HCT116 (cell line): ENCODE measurements at regions not wholly inside any gene's neighbourhood (a gene's known extent, or its start where the extent isn't known, plus 50 kb on each side); places are given as distances from the start of the nearest gene placed in this dataset.

Experiments
- ATAC-seq: fragments of 200-7000 bp; cut with Tn5 transposase; 2 replicates; pipeline ENCODE4 v1.9.1; 2020; ENCODE audit warnings: mild to moderate bottlenecking, moderate library complexity
- BruUV-seq: library from RNA; stranded (reverse); fragments of 400-500 nt; replicated peaks from 2 replicates; lab custom pipeline; 2021; lab: Mats Ljungman, UMichigan
- CTCF ChIA-PET: fragments of 300-600 bp; sonication (Branson Sonifier 250); formaldehyde crosslinking; loops from one replicate; lab custom pipeline; 2021; ENCODE audit warnings: antibody characterized with exemption; lab: Charles Lee
- POLR2A ChIA-PET: fragments of 300-600, 350-600 bp; sonication (Branson Sonifier 250); formaldehyde crosslinking; loops from one replicate; lab custom pipeline; 2021; ENCODE audit warnings: antibody characterized with exemption; lab: Charles Lee
- RAD21 ChIA-PET, 2 experiments: fragments of 300-600 bp; sonication (Branson Sonifier 250); formaldehyde crosslinking; loops; one replicate each; lab custom pipeline; 2023; ENCODE audit warnings: low total read pairs in 2 of 2; ENCODE audit not compliant: uncharacterized antibody in 2 of 2, unreplicated experiment in 2 of 2, low non-redundant PET in 1 of 2; lab: Charles Lee
- DNase-seq: peaks from one replicate; pipeline ENCODE4 v3.0.0-alpha.2; 2010; ENCODE audit warnings: low read depth, low spot score
- H2AFZ ChIP-seq: fragments of 200-600 bp; shearing (Covaris generic), sonication (generic); 2 replicates; pipeline ENCODE4 v1.6.1; 2017; ENCODE audit warnings: low read depth, mixed run types, mixed read lengths, antibody characterized with exemption, low read length; ENCODE audit not compliant: poor library complexity, severe bottlenecking
- H3K27ac ChIP-seq: 2 replicates; pipeline ENCODE4 v1.5.1; 2012; ENCODE audit warnings: low read depth, low read length
- H3K27me3 ChIP-seq: fragments of 200-600 bp; sonication (generic); 2 replicates; pipeline ENCODE4 v1.6.1; 2016; ENCODE audit warnings: mixed run types, low read length, mixed read lengths; ENCODE audit not compliant: insufficient read depth
- H3K36me3 ChIP-seq, 2 experiments: fragments of 200-500 bp in 1 of 2; fragments of 200-600 bp in 1 of 2; sonication (Bioruptor generic) in 1 of 2; sonication (generic) in 1 of 2; 2 replicates each; pipeline versions ENCODE4 v1.5.1 to v1.6.1; 2014 to 2016; ENCODE audit warnings: low read length in 2 of 2, inconsistent platforms in 1 of 2, mixed read lengths in 1 of 2, mixed run types in 1 of 2; ENCODE audit not compliant: insufficient read depth in 2 of 2, control insufficient read depth in 1 of 2
- H3K4me1 ChIP-seq, 2 experiments: fragments of 200-600 bp in 1 of 2; sonication (generic) in 1 of 2; 2 replicates each; pipeline versions ENCODE4 v1.5.1 to v1.6.1; 2012 to 2017; ENCODE audit warnings: low read length in 2 of 2, inconsistent platforms in 1 of 2, mild to moderate bottlenecking in 1 of 2, mixed read lengths in 1 of 2, mixed run types in 1 of 2, moderate library complexity in 1 of 2; ENCODE audit not compliant: insufficient read depth in 2 of 2, control insufficient read depth in 1 of 2
- H3K4me2 ChIP-seq: fragments of 200-600 bp; sonication (generic); 2 replicates; pipeline ENCODE4 v1.6.1; 2017; ENCODE audit warnings: mixed run types, low read length, mixed read lengths
- H3K4me3 ChIP-seq, 2 experiments: fragments of 200-600 bp in 1 of 2; sonication (generic) in 1 of 2; replicated peaks in 1 of 2; 2 replicates each; pipeline ENCODE4 v1.5.1; 2011 to 2016; ENCODE audit warnings: low read length in 2 of 2, control low read depth in 1 of 2, low read depth in 1 of 2, mild to moderate bottlenecking in 1 of 2, mixed read lengths in 1 of 2, mixed run types in 1 of 2
- H3K79me2 ChIP-seq: fragments of 200-600 bp; sonication (generic); 2 replicates; pipeline ENCODE4 v1.6.1; 2017; ENCODE audit warnings: mild to moderate bottlenecking, mixed run types, low read length, moderate library complexity, mixed read lengths; ENCODE audit not compliant: insufficient read depth
- H3K9ac ChIP-seq: fragments of 200-600 bp; sonication (generic); 2 replicates; pipeline ENCODE4 v1.6.1; 2016; ENCODE audit warnings: low read length, mixed read lengths
- H3K9me2 ChIP-seq: fragments of 200-600 bp; sonication (generic), shearing (Covaris generic); 2 replicates; pipeline ENCODE4 v1.6.1; 2017; ENCODE audit warnings: mixed run types, mild to moderate bottlenecking, moderate library complexity; ENCODE audit not compliant: insufficient read depth
- H3K9me3 ChIP-seq, 2 experiments: fragments of 200-500 bp in 1 of 2; fragments of 200-600 bp in 1 of 2; sonication (Bioruptor generic) in 1 of 2; sonication (generic) in 1 of 2; 2 replicates each; pipeline ENCODE4 v1.6.1; 2014 to 2017; ENCODE audit warnings: low read length in 2 of 2, mixed read lengths in 2 of 2, inconsistent platforms in 1 of 2, low read depth in 1 of 2, mild to moderate bottlenecking in 1 of 2, mixed run types in 1 of 2, moderate library complexity in 1 of 2; ENCODE audit not compliant: control insufficient read depth in 1 of 2, insufficient read depth in 1 of 2
- H4K20me1 ChIP-seq: fragments of 200-600 bp; sonication (generic), shearing (Covaris generic); 2 replicates; pipeline ENCODE4 v1.6.1; 2017; ENCODE audit warnings: mixed run types, mild to moderate bottlenecking, moderate library complexity; ENCODE audit not compliant: insufficient read depth
- ATF3 ChIP-seq: IDR thresholded peaks from 2 replicates; pipeline ENCODE4 v1.6.1; 2012
- CBX3 ChIP-seq: IDR thresholded peaks from 2 replicates; pipeline ENCODE4 v1.6.1; 2012; ENCODE audit warnings: low read depth
- CEBPB ChIP-seq: IDR thresholded peaks from 2 replicates; pipeline ENCODE4 v1.6.1; 2012; ENCODE audit warnings: low read depth
- EGR1 ChIP-seq: IDR thresholded peaks from 2 replicates; pipeline ENCODE4 v1.6.1; 2012; ENCODE audit warnings: low read depth
- ELF1 ChIP-seq: IDR thresholded peaks from 2 replicates; pipeline ENCODE4 v1.6.1; 2012; ENCODE audit warnings: low read depth, borderline replicate concordance
- EZH2 ChIP-seq: fragments of 200-600 bp; sonication (generic); IDR thresholded peaks from 2 replicates; pipeline ENCODE4 v1.6.1; 2017; ENCODE audit warnings: antibody characterized with exemption, mixed run types
- EZH2phosphoT487 ChIP-seq: fragments of 200-600 bp; IDR thresholded peaks from 2 replicates; pipeline ENCODE4 v1.6.1; 2018; ENCODE audit warnings: antibody characterized with exemption, borderline replicate concordance
- JUND ChIP-seq: IDR thresholded peaks from 2 replicates; pipeline ENCODE4 v1.6.1; 2012
- MAX ChIP-seq: IDR thresholded peaks from 2 replicates; pipeline ENCODE4 v1.6.1; 2012
- POLR2AphosphoS5 ChIP-seq: IDR thresholded peaks from 2 replicates; pipeline ENCODE4 v1.6.1; 2011; ENCODE audit warnings: mild to moderate bottlenecking, low read depth, low read length, moderate library complexity
- RAD21 ChIP-seq: IDR thresholded peaks from 2 replicates; pipeline ENCODE4 v1.6.1; 2012; ENCODE audit warnings: low read depth, mild to moderate bottlenecking
- REST ChIP-seq: IDR thresholded peaks from 2 replicates; pipeline ENCODE4 v1.6.1; 2012; ENCODE audit warnings: low read depth
- SIN3A ChIP-seq: IDR thresholded peaks from 2 replicates; pipeline ENCODE4 v1.6.1; 2012; ENCODE audit warnings: low read depth
- SP1 ChIP-seq: IDR thresholded peaks from 2 replicates; pipeline ENCODE4 v1.6.1; 2012; ENCODE audit warnings: low read depth
- SRF ChIP-seq: IDR thresholded peaks from 2 replicates; pipeline ENCODE4 v1.6.1; 2012; ENCODE audit warnings: low read depth
- TCF7L2 ChIP-seq: IDR thresholded peaks from 2 replicates; pipeline ENCODE4 v1.7.0; 2011; ENCODE audit warnings: borderline replicate concordance, inconsistent platforms; ENCODE audit not compliant: insufficient read depth, insufficient read length; ENCODE audit errors: extremely low read depth
- YY1 ChIP-seq: IDR thresholded peaks from 2 replicates; pipeline ENCODE4 v1.6.1; 2011; ENCODE audit warnings: low read length, low read depth, moderate library complexity, mild to moderate bottlenecking; ENCODE audit not compliant: insufficient replicate concordance; ENCODE audit errors: extremely low read depth
- ZBTB33 ChIP-seq: IDR thresholded peaks from 2 replicates; pipeline ENCODE4 v1.6.1; 2011; ENCODE audit warnings: mild to moderate bottlenecking, low read length, moderate library complexity; ENCODE audit not compliant: insufficient replicate concordance; ENCODE audit errors: extremely low read depth
- ZFX ChIP-seq: fragments of 450-650 bp; IDR thresholded peaks from 2 replicates; pipeline ENCODE4 v1.6.1; 2017
- ZNF274 ChIP-seq: fragments of 200-500 bp; sonication (Bioruptor generic); IDR thresholded peaks from 2 replicates; pipeline ENCODE4 v1.6.1; 2014; ENCODE audit warnings: mild to moderate bottlenecking, low read depth, low read length, inconsistent platforms
- intact Hi-C: fragments of 100-400 bp; cut with micrococcal nuclease; formaldehyde crosslinking; loops from 2 replicates; pipeline ENCODE4 v1.10.0; 2022

GRCh38 chr1:224850446-224850845 is 79.0 kb upstream of the DNAH14 start:
- POLR2A ChIA-PET: no interaction called here
- CTCF ChIA-PET: interaction anchor here (1.0 to 3.9 kb wide), 4 partner anchors 72 to 336 kb away, joined by 3 to 35 read pairs (median 16); no protein-coding TSS in a partner anchor
- BruUV-seq: no TSS peak

More at GRCh38 chr1:224850446-224850845, 79.0 kb upstream of the DNAH14 start:
- H3K27ac ChIP-seq: no peak overlapping the region
- no peak overlapping the region for H3K4me2 ChIP-seq
- H4K20me1 ChIP-seq: no peaks in the 10 kb centered on the region
- H3K4me1 ChIP-seq: no peaks in the 10 kb centered on the region
- no peaks in the 10 kb centered on the region for H3K9me3 ChIP-seq
- H3K4me3 ChIP-seq: no peak overlapping the region
- H3K9ac ChIP-seq: no peak overlapping the region
- H2AFZ ChIP-seq: no peak overlapping the region
- TF ChIP-seq SRF (no peak), TCF7L2 (no peak), RAD21 (no peak), ZBTB33 (no peak), EGR1 (no peak), ELF1 (no peak), JUND (no peak), ZNF274 (no peak), CBX3 (no peak), POLR2AphosphoS5 (no peak), EZH2phosphoT487 (no peak), MAX (no peak), ZFX (no peak), EZH2 (no peak), SIN3A (no peak), REST (no peak), ATF3 (no peak), YY1 (no peak), CEBPB (no peak), SP1 (no peak)
- H3K79me2 ChIP-seq: no peaks in the 10 kb centered on the region
- RAD21 ChIA-PET: interaction anchor here in 1 of 2 experiments (1.5 kb wide), 1 partner anchor 150 kb away, joined by 3 read pairs; no protein-coding TSS in a partner anchor
- intact Hi-C loops: no loop called here
- H3K9me2 ChIP-seq: no peaks in the 10 kb centered on the region
- DNase-seq (no peak), ATAC-seq (no peak)
- H3K36me3 ChIP-seq: no peaks in the 10 kb centered on the region
- H3K27me3 ChIP-seq: no peaks in the 10 kb centered on the region
